GM11168 (cell line): ENCODE measurements at regions not wholly inside any gene's neighbourhood (a gene's known extent, or its start where the extent isn't known, plus 50 kb on each side); places are given as distances from the start of the nearest gene placed in this dataset.

Experiments used
- in situ Hi-C: fragments of 300-500 bp; cut with MboI; formaldehyde crosslinking; loops from one replicate; pipeline ENCODE4 v1.12.0; 2022; ENCODE audit warnings: low sequenced_read_pairs; ENCODE audit not compliant: unreplicated experiment

DNA sequence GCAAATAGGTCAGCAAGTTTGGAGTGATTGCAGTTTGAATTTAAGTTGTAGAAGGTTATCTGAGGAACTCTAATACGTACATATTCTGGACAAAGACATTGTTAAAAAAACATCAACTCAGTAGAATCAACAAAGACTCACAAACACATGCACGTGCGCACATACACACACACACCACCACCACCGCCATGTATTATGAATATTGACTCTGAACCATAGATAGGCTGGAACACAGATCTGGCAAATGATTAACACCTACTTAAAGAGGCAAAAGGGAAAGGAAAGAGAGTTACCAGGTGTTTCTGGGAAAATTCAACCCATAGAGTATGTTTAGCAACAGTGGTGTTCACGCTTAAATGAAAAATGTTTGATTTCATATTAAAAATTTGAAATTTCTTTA lies 334.2 kb upstream of the ALCAM start:
- in situ Hi-C loops, result no loop called here

DNA sequence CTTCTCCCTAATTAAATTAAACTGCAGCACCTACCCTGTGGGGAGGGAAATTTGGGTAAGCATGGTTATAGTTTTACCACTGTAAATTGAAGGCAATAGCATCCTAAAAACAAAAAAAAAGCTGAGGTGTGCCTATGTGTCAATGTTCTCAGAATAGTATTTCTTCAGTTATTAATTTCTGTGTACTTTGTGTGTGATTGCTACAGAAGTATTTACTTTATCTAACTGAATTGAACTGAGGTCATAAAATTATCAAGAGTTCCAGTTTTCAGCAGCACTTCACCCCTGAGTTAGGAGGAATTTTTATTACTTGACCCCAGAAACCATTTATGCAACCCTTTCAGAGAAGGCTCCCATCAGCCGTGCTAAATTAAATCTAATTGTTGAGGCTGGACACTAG lies 333.6 kb upstream of the ALCAM start:
- in situ Hi-C loops, result no loop called here

DNA sequence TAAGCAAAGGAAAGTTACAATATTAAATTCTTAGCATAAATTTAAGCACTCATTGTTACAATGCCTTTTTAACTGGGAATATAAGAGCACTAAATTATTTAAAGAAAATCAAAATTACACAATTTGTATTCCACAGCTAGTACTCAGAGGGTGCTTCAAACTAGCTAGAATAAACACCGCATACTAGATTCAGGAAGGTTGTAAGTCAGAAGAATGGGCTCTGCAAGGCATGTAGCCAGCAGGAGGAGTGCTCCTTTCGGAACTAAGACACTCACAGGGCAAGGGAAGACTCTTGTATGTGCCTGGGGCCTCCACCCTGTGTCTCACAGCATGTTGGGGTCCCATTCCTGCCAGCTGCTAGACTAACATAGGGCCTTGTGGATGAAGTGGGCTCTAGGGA lies 327.7 kb upstream of the ALCAM start:
- in situ Hi-C loops, result no loop called here

DNA sequence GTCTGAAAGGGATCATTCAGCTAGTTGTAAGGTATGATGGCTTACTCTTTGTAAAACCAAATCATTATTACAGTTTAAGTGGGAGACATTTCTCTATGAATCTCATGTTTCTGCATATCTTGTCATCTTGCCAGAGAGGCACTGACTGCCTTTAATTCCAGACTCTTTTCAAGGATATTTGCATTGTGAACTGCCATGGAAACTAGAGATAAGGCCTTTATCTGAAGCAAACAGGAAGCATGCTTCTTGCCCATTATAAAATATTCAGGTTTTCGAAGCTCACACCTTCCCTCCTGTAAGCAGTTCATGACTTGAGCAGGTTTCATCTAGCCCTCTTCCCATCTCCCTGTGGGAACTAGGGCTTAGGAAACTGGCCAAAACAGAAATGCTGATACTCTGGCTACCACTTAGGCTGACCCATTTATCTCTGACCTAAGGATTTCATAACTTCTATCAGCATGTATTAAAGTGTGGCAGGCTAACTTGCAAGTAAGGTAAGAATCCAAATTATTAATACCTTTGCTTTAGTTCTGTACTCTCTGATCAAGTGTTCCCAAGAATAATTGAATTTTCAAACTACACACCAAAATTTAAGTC lies 326.6 kb upstream of the ALCAM start:
- in situ Hi-C loops, result no loop called here

DNA sequence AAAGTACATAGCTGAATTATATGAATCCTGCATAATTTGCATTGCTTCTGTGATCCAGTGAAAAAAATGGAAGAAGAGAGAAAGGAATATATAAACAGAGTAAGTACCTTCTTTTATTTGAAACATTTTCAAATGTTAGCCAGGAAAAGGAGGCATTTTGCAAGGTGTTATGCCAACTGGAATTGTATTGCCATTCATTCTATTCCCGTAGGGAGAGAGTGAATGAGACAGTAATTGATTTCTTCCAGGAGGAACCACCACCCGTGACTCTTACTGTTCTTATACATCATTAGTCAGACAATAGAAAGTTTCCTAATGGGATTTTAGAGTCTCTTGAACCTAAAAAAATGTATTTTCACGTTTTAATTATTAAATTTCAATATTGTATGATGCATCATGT lies 324.1 kb upstream of the ALCAM start:
- in situ Hi-C loops, result no loop called here

DNA sequence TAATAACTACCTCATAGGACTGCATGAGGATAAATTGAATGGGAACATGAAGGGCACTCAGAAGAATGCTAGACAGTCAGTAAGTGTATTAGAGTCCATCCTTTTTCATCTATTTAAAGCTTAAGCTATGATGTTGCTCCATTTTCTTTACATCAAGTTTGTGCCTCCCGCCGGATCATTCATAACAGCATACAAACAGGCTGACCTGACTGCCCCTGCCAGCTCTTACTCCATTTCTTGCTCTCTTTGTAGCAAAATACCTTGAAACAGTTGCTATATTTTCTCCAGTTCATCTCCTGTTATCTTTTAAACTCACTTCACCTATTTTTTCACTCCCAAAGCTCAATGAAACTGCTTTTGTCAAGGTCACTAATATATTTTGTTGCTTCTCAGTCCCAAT lies 315.6 kb upstream of the ALCAM start:
- in situ Hi-C loops, result no loop called here

DNA sequence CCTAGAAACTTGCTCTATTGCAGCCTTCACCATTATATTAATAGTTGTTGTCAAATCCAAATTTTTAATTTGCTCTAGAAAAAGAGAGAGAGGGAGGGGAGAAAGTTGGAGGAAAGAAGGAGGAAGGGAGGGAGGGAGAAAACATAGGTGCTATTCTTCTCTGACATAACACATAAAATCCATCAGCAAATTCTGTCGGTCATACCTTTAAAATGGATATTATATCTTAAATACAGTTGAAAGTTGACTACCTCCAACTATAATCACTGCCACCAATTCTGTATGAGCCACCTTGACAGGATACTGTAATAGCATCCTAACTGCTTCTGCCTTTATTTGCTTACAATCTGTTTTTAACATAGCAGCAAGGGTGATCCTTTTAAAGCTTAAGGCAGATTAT lies 314.7 kb upstream of the ALCAM start:
- in situ Hi-C loops, result no loop called here

DNA sequence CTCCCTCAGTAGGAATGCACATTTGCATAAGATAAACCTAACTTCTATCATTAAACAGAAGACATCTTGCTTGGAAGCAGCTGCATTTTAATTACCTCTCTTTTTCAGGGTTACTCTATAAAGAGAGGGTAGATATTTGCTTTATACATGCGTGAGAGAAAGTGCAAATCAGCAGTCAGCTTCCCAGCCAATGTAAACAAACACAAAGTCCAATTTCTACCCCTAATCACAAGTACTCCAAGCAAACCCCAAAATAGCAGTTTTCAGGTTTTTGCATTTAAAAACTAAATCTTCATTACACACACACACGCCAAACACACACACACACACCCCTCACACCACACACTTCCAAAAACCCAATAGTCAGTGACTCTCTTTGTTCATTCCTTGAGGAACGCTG lies 303.9 kb upstream of the ALCAM start:
- in situ Hi-C loops, result no loop called here

DNA sequence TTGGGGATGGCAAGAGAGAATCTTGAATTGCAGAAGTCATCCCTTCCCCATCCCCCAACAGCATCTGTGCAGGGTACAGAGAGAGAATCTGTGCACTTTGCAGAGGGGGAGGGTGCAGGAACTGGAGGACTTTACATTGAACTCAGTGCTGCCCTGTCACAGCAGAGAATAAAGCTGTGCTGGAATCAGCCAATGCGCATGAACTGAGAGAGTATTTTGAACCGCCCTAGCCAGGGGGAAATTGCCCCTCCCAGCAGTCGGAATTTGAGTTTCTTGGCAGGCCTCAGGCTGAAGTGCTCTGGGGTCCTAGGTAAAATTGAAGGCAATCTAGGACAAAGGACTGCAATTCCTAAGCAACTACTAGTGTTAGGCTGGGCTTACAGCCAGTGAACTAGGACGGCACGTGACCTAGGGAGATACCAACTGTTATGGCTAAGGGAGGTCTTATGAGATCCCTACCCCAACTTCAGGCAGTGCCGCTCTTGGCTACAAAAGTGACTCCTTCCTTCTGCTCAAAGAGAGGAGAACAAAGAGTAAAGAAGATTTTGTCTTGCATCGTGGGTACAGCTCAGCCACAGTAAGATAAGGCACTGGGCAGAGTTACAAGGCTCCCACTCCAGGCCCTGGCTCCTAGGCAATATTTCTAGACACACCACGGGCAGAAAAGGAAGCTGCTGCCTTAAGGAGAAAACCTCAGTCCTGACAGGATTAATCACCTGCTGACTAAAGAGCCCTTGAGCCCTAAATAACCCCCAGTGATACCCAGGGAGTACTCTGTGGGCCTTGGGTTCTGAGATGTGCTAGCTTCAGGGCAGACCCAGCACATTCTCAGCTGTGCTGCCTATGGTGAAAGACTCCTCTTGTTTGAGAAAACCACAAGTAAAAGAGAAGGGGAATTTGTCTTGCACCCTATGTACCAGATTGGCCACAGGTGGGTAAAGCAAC lies 300.5 kb upstream of the ALCAM start:
- in situ Hi-C loops, result no loop called here

DNA sequence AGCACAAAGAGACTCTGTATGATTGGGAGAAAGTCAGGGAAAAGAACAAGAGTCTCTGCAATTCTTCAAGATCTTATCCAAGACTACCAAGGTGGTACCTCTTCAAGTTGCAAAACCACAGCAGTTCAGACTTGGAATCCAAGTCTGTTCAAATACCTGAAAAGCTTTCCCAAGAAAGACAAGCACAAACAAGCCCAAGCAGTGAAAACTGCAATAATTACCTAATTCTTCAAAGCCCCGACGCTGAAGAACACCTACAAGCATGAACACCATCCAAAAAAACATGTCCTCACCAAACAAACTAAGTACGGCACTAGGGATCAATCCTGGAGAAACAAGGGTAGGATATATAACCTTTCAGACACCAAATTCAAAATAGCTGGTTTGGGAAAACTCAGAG lies 299.3 kb upstream of the ALCAM start:
- in situ Hi-C loops, result no loop called here

DNA sequence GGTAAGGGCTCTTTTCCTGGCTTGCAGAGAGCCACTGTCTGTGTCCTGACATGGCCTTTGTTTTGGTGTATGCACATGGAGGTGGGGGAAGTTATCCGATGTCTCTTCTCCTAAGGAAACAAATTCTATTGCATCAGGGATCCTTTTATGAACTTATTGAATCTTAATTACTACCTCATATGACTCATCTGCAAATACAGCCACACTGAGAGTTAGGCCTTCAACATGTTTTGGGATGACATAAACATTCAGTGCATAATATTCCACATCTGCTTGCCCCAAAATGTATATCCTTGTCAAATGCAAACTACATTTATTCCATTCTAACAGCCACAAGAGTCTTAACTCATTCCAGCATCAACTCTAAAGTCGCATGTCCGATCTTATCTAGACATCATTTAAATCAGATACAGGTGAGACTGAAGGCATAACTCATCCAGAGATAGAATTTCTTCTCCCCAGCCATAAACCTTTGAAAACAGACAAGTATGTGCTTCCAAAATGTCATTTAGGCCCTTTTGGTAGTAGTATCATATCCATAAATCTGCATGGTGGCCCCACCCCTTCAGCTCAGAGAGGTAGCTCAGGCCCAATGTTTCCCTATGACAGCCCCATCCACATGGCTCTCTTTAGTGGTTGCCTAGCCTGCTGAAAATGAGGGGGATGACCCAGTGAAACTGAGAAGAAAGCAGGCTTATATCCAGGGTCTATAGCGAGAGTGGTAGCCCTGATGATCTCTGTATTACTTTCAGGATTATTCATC lies 289.5 kb upstream of the ALCAM start:
- in situ Hi-C loops, result no loop called here

DNA sequence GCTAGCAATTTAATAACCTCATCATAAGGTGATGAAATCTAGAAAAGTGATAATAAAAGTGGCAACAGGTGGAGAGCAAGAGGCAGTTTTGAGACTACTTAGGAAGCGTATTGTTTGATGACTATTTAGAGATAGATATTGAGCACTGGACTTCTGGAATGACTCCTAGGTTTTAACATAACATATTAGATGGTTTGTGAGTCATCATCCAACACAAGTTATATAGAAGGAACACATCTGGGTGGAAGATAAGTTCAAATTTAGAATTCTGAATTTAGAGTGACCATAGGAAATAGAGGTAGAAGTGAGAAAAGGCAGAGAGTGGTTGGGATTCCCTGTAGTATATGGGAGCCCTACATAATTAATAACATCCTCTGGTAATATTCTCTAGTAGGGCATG lies 282.8 kb upstream of the ALCAM start:
- in situ Hi-C loops, result no loop called here

DNA sequence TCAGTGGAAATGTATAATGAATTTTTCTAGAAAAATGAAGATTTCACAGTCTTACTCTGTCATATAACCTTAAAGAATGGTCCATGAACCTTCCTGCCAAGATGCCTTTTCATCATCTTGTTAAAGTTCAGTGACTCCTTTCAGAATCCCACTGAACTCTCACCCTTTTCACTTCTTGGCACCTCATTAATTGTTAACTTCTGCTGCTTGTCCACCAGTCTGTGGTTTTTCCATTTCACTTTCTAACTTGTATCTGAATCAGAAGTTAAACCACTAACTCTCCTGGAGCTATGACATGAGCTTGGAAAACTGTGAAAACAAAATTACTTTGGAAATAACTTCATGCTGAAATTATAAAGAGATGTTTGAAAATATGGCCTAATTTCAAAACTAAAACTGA lies 281.2 kb upstream of the ALCAM start:
- in situ Hi-C loops, result no loop called here

DNA sequence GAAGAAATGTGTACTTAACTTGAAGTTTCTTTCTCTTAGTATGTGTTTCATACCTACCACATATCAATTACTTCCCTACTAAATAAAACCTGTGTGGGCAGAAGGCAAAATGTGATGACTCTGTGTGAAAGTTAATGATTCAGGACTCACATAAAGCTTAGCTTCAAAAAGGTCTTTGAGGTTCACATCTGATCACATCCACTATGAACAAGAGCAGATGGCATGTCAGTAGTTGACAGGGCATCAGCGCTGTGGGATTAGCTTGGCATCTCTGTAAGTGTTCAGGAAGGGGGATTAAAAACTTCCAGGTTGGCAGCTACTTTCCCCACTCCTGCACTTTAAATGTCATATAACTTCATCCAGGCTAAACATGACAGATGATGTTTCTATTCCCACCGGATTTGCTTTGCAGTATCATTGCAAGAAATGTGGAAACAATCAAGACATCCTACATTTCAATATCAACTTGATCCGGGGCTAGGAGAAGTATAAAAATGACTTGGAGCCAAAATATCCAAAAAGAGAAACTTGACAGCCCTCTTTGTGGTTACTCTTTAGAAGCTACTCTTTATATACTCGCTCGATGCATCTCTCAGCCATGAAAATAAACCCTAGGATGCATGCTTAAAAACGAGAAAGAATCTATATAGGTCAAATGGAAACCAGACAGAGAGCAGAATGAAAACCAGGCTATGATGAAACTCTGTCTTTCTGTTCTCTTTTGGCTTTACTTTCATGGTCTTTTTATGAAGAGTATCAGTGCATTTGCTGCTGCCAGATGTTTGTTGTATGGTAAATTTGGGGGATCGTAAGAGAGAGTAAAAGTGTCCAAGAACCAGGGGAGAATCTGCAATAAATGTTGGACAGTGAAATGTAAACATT lies 273.1 kb upstream of the ALCAM start:
- in situ Hi-C loops, result no loop called here

DNA sequence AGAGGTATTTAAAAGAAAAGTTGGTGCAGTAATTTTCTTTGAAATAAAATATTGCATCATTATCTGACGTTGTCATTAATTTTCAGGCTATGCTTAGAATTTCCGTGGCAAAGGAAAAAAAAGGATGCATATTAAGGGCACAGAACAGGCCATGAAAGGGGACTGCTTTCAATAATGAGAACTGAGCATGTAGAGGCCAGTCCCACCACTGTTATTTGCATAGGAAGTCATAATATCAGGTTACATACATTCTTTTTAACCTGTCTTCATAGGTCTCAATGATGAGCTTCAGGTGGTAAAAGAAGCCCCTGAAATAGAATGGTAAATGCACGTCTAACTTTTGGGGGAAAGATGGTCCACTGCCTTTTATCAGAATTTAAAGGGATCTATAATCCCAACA lies 272.1 kb upstream of the ALCAM start:
- in situ Hi-C loops, result no loop called here

DNA sequence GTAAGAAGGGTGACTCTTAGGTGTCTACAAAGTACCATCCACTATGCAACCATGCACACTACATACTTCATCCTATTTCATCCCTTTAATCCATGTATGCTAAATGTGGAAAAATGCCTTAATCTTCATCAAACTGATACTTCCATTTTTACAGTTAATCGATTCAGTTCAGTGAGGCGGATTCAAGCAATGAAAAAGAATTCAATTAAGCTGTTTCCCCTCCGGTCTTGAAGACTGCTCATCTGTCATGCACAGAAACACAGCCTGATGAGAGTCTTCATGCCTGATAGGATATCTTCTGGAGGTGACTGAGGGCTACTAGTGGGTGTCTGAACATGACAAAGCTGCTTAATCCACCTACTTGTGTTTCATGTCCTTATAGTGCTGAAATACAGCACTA lies 270.6 kb upstream of the ALCAM start:
- in situ Hi-C loops, result no loop called here

DNA sequence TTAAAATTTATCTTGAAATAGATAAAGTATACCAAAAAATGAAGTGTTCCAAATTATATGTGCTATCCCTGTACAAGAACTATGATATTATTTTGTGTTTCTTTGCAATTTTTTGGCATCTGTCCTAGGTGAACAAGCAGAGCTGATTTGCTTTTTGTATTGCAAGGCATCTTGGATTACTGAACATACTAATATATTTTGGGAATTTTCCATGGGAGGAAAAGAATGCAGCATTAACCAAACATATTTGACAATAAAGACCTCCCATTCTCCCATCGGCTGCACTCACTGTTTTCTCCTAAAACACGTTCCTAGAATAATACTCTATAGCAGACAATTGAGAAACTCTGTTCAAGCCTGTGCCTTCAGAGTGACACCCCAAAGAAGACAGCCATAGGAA lies 265.1 kb upstream of the ALCAM start:
- in situ Hi-C loops, result no loop called here

DNA sequence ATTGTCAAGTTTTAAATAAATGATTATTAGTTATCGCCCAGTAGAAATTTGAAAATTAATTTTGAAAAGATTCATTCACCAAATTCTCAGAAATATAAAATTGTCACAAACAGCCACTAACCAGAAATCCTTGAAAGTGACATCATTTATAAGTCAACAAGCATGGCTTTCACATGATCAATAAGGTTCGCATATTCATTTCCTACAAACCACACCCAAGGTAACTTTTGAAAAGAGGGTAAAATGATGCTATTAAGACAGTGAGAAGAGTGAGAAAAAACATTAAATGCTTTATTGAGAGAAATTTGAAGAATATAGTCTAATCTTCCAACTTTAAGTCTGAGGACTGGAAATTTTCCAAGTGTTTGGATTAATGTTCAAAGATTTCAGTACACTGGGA lies 263.6 kb upstream of the ALCAM start:
- in situ Hi-C loops, result no loop called here

DNA sequence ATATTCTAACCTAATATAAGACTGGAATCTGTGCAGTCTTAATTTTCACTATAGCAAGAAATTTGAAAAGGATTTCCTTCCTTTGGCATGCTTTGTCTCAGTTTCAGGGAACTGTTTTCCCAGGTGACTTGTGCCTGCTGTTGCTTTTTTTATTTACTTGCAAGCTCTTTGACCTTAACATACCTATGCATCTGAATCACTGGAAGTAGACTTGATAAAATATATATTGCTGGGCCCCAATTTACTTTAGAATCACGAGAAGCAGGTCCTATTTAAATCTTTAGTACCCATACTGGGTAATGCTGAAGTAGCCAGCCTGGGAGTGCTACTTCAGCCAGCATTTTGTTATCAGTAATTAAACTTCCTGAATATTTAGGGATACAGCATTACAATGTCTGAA lies 257.9 kb upstream of the ALCAM start:
- in situ Hi-C loops, result no loop called here

DNA sequence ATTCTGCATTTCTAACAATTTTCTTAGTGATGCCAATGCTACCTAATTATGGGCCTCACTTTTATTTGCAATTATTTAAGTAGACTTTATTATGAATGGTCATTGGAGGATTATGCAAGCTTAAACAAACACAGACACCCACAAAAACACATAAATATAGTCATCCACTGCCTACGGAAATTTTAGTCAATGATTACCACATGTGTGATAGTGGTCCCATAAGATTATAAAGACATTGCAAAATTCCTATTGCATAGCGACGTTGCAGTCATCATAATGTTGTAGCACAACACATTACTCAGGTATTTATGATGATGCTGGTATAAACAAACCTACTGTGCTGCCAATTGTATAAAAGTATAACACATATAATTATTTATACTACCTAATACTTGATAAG lies 247.8 kb upstream of the ALCAM start:
- in situ Hi-C loops, result no loop called here
